Ovary (tissue), 3 donors: ENCODE measurements at regions not wholly inside any gene's neighbourhood (a gene's known extent, or its start where the extent isn't known, plus 50 kb on each side); places are given as distances from the start of the nearest gene placed in this dataset.

ENCODE experiments used
- POLR2A ChIP-seq: fragments of 450-650 bp; IDR thresholded peaks from one replicate; pipeline ENCODE4 v1.6.1; 2017; ENCODE audit warnings: antibody characterized with exemption, mild to moderate bottlenecking, moderate library complexity
- TF ChIP-seq, protein P1 (sequence below), 3 donors: fragments of 450-650 bp in 2 of 3; fragments of 200-600 bp in 1 of 3; IDR thresholded peaks; one replicate each; pipeline versions ENCODE4 v1.5.1 to v1.8.0; 2016 to 2022; ENCODE audit warnings: antibody characterized with exemption in 3 of 3, mild to moderate bottlenecking in 1 of 3
- donor health status: DM: no; HTN: no; CAD: no.

DNA sequence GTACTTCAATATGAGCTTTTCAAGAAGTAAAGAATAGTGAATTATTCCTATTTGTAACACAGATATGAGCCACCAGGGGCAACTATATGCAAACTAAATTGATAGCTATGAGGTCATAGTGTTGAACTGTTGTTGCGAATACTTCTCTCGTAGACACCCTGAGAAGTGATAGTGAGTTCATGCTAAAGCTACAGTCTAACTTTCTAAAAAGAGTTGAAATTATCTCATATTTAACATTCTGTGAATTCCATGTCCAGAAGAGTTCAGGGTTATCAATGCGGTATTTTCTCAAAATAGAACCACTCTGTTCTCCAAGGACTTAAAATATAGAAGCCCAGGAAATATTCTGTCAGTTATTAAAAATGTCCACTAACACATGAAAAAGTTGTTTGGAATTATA lies 185.4 kb downstream of the AASDHPPT start:
- TF ChIP-seq, protein P1, sequence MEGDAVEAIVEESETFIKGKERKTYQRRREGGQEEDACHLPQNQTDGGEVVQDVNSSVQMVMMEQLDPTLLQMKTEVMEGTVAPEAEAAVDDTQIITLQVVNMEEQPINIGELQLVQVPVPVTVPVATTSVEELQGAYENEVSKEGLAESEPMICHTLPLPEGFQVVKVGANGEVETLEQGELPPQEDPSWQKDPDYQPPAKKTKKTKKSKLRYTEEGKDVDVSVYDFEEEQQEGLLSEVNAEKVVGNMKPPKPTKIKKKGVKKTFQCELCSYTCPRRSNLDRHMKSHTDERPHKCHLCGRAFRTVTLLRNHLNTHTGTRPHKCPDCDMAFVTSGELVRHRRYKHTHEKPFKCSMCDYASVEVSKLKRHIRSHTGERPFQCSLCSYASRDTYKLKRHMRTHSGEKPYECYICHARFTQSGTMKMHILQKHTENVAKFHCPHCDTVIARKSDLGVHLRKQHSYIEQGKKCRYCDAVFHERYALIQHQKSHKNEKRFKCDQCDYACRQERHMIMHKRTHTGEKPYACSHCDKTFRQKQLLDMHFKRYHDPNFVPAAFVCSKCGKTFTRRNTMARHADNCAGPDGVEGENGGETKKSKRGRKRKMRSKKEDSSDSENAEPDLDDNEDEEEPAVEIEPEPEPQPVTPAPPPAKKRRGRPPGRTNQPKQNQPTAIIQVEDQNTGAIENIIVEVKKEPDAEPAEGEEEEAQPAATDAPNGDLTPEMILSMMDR (IDR thresholded peaks at IDR 0.05): no peak
- no peak for TF ChIP-seq POLR2A
